OCI-LY7 (cell line): ENCODE measurements at regions not wholly inside any gene's neighbourhood (a gene's known extent, or its start where the extent isn't known, plus 50 kb on each side); places are given as distances from the start of the nearest gene placed in this dataset.
"Not testable (repeated sequence)": the region's sequence is repeated elsewhere in the genome, so short reads cannot be mapped to it uniquely, and the experiment has no call there.

ENCODE experiments used
- CTCF ChIP-seq: fragments of 200-600 bp; sonication (generic); conservative IDR thresholded peaks from 2 replicates; pipeline ENCODE4 v1.5.1; 2014; ENCODE audit warnings: mild to moderate bottlenecking, antibody characterized with exemption, low read length, moderate library complexity, mixed read lengths
- EZH2phosphoT487 ChIP-seq: fragments of 200-600 bp; sonication (generic); IDR thresholded peaks from 2 replicates; pipeline ENCODE4 v1.6.1; 2018; ENCODE audit warnings: low read depth, borderline replicate concordance, mild to moderate bottlenecking, mixed run types, antibody characterized with exemption, low read length, moderate library complexity, mixed read lengths

- TF ChIP-seq CTCF, EZH2phosphoT487: not testable (repeated sequence)
Measured at GRCh38 chr21:23926430-23926829, 1680.9 kb downstream of the MRPL39 start.
